ENCODE measurements at regions not wholly inside any gene's neighbourhood (a gene's known extent, or its start where the extent isn't known, plus 50 kb on each side); places are given as distances from the start of the nearest gene placed in this dataset.

DNA sequence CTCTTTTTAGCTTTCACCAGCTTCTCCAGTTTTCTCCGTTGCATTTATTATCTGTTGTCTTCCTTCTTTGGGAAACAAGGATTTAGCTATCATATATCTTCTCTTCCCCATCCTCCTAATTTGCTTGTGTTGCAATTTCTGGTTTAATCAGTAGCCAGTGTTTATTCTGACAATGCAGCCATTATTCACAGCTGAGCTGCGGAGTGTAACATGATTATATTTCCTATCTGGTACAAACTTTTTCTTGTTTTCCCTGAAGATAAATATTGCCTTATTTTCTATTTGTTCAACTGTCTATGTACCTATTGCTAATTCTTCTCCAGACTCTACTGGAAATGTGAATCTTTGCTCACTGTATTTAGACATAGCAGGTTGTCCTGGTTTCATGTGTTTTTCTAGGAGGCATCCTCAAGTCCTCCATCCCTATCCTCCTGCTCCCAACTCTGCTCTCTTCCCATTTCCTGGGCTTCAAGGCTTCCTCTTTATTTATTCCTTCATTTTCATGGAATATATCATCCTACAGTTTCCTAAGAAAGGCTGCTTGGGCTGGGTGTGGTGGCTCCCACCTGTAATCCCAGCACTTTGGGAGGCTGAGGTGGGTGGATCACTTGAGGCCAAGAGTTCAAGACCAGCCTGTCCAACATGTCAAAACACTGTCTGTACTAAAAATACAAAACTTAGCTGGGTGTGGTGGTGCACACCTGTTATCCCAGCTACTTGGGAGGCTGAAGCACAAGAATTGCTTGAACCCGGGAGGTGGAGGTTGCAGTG is 72.4 kb upstream of the KDM7A start:
- H3K36me3 ChIP-seq = no peaks in the 10 kb centered on the region
- no peak overlapping the region for H3K27ac ChIP-seq
- FAIRE-seq (no peak), ATAC-seq (peak in 3 of 4 donors; percentile 28 to 56 (median 32)), DNase-seq (no peak)
- TF ChIP-seq, protein P1, sequence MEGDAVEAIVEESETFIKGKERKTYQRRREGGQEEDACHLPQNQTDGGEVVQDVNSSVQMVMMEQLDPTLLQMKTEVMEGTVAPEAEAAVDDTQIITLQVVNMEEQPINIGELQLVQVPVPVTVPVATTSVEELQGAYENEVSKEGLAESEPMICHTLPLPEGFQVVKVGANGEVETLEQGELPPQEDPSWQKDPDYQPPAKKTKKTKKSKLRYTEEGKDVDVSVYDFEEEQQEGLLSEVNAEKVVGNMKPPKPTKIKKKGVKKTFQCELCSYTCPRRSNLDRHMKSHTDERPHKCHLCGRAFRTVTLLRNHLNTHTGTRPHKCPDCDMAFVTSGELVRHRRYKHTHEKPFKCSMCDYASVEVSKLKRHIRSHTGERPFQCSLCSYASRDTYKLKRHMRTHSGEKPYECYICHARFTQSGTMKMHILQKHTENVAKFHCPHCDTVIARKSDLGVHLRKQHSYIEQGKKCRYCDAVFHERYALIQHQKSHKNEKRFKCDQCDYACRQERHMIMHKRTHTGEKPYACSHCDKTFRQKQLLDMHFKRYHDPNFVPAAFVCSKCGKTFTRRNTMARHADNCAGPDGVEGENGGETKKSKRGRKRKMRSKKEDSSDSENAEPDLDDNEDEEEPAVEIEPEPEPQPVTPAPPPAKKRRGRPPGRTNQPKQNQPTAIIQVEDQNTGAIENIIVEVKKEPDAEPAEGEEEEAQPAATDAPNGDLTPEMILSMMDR (IDR thresholded peaks at IDR 0.05) = no peak
- H3K27me3 ChIP-seq = no peaks in the 10 kb centered on the region
- WGBS, 2 donors = 65 to 66% methylated on average over 3 of the region's 3 CpGs
- H3K9me3 ChIP-seq = no peaks in the 10 kb centered on the region
- H3K4me1 ChIP-seq = no peaks in the 10 kb centered on the region
- intact Hi-C loops (cut with DNase I) = no loop called here
- H3K4me3 ChIP-seq = no peak overlapping the region

DNA sequence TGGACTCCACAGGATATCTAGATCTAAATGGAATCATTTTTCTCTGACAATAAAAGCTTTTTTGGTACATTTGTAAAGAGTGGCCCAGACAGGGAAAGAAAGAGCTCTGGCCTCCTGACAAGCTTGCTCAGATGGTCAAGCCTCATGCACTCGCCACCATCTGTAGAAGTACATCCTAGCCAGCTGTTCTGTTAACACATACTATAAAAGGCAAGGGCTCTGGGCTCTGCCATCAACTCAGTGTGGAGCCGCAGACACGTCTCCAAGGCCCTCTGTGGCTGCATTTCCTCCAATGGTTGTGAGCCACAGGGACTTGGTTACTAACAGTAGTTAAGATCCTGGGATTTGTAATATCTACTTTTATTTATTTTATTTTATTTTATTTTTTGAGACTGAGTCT is 70.8 kb upstream of the KDM7A start:
- WGBS, 2 donors = 93% methylated on average over 3 of the region's 3 CpGs
- Histone ChIP-seq H3K9me3 (no peaks in the 10 kb centered on the region), H3K4me1 (peaks cover 0 to 10% (median 0%) of the 10 kb centered on the region in 3 donors), H3K27me3 (no peaks in the 10 kb centered on the region), H3K4me3 (no peak overlapping the region), H3K36me3 (no peaks in the 10 kb centered on the region), H3K27ac (no peak overlapping the region)
- no peak for FAIRE-seq
- intact Hi-C loops (cut with DNase I) = no loop called here
- peak in 2 of 4 donors; percentile 27 to 29 for ATAC-seq
- TF ChIP-seq, protein P1 (IDR thresholded peaks at IDR 0.05) = no peak
- no peak for DNase-seq

DNA sequence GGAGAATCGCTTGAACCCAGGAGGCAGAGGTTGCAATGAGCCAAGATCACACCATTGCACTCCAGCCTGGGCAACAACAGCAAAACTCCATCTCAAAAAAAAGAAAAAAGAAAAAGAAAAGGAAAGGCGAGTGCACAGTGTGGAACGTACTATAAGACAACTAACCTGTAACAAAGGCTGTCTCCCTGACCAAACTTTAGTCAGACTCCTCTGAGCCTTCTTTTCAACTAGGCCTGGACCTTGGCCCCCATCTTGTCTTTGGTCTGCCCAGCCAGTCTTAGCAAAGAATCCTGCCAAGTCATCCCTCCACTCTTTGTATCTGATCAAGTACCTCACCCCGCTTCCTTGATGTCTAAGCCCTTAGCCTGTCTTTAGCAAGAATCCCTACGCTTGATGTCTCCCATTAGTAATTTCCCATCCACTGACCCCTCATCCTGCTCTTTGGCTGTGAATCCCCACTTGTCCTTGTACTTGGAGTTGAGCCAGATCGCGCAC is 68.9 kb upstream of the KDM7A start:
- intact Hi-C loops (cut with DNase I) = no loop called here
- TF ChIP-seq, protein P1 (IDR thresholded peaks at IDR 0.05) = no peak
- no peak for ATAC-seq
- WGBS, 2 donors = 94 to 96% methylated on average over 7 of the region's 7 CpGs
- no peak for FAIRE-seq
- Histone ChIP-seq H3K27me3 (no peaks in the 10 kb centered on the region), H3K27ac (no peak overlapping the region), H3K9me3 (no peaks in the 10 kb centered on the region), H3K4me1 (peaks cover 0 to 12% (median 7%) of the 10 kb centered on the region in 3 donors), H3K36me3 (no peaks in the 10 kb centered on the region), H3K4me3 (no peak overlapping the region)
- DNase-seq = no peak

DNA sequence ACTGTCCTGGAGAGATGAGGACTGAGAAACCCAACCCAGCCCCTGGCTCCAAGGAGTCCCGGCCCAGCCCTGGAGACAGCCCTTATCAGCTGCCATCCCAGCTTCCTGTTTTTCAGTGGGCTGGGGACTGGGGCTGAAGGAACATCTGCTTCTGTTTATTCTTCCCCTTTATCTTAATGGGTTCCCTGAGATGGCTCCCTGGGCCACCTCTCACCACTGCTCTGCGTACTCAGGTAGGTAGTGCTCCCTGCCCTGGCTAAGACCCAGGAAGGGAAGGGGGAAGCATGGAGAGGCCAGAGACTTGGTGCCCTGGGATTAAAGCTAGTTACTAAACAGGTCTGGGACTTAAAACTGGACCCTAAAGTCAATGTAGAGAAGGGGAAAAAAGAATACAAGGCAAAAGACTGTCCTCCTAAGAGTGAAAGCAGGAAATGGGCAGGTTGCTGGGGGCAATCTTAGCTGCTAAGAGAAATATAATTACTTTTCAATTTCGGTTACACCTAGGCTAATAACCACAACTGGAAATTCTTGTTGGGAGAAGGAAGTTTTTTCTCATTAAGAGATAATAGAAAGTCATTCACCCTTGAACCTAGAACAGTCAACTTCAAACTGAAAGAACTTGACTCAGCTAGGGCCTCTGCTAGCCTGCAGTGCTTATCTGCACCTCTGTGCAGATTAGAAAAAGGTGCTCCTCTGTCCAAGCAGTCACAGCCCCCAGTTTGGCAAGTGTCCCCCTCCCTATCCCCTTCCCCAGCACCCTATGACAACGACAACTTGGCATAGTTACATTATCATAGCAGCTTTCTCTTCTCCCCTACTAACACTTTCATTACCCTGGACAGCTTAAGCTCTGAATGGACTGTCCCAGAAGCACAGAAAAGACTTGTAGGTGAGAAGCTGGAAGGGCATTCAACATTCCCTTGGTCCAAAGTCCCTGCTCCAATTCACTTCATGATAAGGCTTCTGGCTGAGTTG is 65.6 kb upstream of the KDM7A start:
- H3K4me3 ChIP-seq = no peak overlapping the region
- peaks cover 0 to 12% (median 7%) of the 10 kb centered on the region in 3 donors for H3K4me1 ChIP-seq
- TF ChIP-seq, protein P1 (IDR thresholded peaks at IDR 0.05) = no peak
- H3K27ac ChIP-seq = peak overlapping the region in 3 of 4 donors; percentile 19 to 57 (median 28)
- intact Hi-C loops (cut with DNase I) = no loop called here
- no peaks in the 10 kb centered on the region for H3K9me3 ChIP-seq
- ATAC-seq = peak; percentile 64 to 76 (median 72)
- WGBS, 2 donors = 20 to 24% methylated on average over 4 of the region's 4 CpGs
- DNase-seq = peak in 4 of 6 donors; percentile 11 to 35 (median 20)
- H3K27me3 ChIP-seq = no peaks in the 10 kb centered on the region
- FAIRE-seq = no peak
- H3K36me3 ChIP-seq = no peaks in the 10 kb centered on the region

All from pancreas (tissue), 10 donors.